ENCODE measurements at regions not wholly inside any gene's neighbourhood (a gene's known extent, or its start where the extent isn't known, plus 50 kb on each side); places are given as distances from the start of the nearest gene placed in this dataset.

- TF ChIP-seq CTCF (IDR thresholded peaks at IDR 0.05) (no peak), POLR2A (IDR thresholded peaks at IDR 0.05) (no peak), POLR2AphosphoS5 (IDR thresholded peaks at IDR 0.05) (no peak)
These were observed 89.9 kb downstream of the SPCS3 start for GRCh38 chr4:176409627-176410026.
